ENCODE measurements at regions not wholly inside any gene's neighbourhood (a gene's known extent, or its start where the extent isn't known, plus 50 kb on each side); places are given as distances from the start of the nearest gene placed in this dataset.
"Not testable (repeated sequence)": the region's sequence is repeated elsewhere in the genome, so short reads cannot be mapped to it uniquely, and the experiment has no call there.

DNA sequence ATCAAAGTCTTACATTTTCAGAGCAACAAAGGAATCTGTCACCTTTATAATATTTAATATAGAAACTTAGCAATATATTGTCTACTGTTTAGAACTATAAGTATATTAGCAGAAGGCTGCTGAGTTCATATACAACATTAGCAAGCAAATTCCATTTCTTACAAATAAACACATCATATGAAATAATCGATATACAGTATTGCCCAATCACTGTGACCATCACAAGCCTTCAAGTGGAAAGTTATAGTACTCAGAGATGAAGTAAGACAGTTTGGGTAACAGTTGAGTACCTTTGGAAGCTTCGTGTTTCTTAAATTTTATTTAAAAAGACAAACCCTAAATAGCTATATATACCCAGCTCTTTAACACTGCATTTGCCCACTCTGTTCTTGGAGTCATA lies 135.2 kb upstream of the IRX1 start:
- H3K9me3 ChIP-seq: no peaks in the 10 kb centered on the region

DNA sequence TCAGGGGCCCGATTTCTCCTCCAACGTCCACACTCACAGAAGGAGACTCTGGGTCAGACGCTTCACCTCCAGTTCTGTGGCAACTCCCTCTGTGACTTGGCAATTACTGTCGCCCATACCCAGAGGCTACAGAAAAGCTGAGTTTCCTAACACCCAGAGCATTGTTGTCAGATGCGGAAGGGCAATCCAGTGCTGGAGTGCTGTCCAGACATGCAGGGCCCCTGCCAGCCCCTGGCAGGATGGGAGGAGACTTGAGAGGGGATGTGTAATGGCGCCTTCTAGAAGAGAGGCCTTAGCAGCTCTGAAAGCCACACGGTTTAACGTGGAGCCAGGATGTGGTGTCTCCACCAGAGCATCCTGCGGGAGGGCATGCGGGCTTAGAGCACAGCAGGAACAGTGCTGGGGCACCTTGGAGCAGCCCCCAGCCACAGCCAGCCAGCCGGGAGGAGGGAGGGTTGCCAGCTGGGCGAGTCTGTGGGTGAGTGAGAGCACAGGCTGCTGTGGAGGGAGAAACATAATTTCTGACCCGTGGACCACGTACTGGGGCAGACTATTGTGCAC lies 139.4 kb upstream of the IRX1 start:
- WGBS, 2 donors: 74% methylated on average over 14 of the region's 14 CpGs
- DNase-seq: no peak
- intact Hi-C loops (cut with DNase I): no loop called here
- no peak for TF ChIP-seq POLR2A (IDR thresholded peaks at IDR 0.05)
- TF ChIP-seq, protein P1, sequence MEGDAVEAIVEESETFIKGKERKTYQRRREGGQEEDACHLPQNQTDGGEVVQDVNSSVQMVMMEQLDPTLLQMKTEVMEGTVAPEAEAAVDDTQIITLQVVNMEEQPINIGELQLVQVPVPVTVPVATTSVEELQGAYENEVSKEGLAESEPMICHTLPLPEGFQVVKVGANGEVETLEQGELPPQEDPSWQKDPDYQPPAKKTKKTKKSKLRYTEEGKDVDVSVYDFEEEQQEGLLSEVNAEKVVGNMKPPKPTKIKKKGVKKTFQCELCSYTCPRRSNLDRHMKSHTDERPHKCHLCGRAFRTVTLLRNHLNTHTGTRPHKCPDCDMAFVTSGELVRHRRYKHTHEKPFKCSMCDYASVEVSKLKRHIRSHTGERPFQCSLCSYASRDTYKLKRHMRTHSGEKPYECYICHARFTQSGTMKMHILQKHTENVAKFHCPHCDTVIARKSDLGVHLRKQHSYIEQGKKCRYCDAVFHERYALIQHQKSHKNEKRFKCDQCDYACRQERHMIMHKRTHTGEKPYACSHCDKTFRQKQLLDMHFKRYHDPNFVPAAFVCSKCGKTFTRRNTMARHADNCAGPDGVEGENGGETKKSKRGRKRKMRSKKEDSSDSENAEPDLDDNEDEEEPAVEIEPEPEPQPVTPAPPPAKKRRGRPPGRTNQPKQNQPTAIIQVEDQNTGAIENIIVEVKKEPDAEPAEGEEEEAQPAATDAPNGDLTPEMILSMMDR (IDR thresholded peaks at IDR 0.05): no peak
- H3K27me3 ChIP-seq: no peaks in the 10 kb centered on the region
- no peaks in the 10 kb centered on the region for H3K36me3 ChIP-seq
- H3K9me3 ChIP-seq: no peaks in the 10 kb centered on the region
- H3K27ac ChIP-seq: no peak overlapping the region
- H3K4me1 ChIP-seq: no peaks in the 10 kb centered on the region
- no peak overlapping the region for H3K4me3 ChIP-seq (replicated peaks in 1 of 3)

More for the DNA sequence above, 135.2 kb upstream of the IRX1 start:
- H3K36me3 ChIP-seq: no peaks in the 10 kb centered on the region
- H3K27me3 ChIP-seq: no peaks in the 10 kb centered on the region
- TF ChIP-seq, protein P1 (IDR thresholded peaks at IDR 0.05): no peak
- TF ChIP-seq POLR2A (IDR thresholded peaks at IDR 0.05): no peak
- no peaks in the 10 kb centered on the region for H3K4me1 ChIP-seq
- H3K27ac ChIP-seq: no peak overlapping the region
- 85 to 88% methylated on average over 2 of the region's 2 CpGs for WGBS, 2 donors
- intact Hi-C loops (cut with DNase I): no loop called here
- no peak overlapping the region for H3K4me3 ChIP-seq (replicated peaks in 1 of 3)
- no peak for DNase-seq

DNA sequence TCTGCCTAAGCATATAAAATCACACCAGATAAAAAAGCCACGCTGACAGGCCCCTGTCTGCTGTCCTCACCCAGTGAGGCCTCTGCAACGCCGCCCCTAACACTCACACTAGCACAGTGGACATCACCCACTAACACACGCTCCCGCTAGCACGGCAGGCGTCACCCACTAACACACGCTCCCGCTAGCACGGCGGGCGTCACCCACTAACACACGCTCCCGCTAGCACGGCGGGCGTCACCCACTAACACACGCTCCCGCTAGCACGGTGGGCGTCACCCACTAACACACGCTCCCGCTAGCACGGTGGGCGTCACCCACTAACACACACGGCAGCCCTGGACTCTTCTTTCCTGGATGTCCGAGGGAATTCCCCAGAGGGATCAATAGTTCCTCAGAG lies 141.6 kb upstream of the IRX1 start:
- H3K27me3 ChIP-seq; H3K9me3 ChIP-seq; H3K4me3 ChIP-seq (replicated peaks in 1 of 3); H3K4me1 ChIP-seq; intact Hi-C loops (cut with DNase I); H3K36me3 ChIP-seq; DNase-seq; H3K27ac ChIP-seq: not testable (repeated sequence)
- WGBS, 2 donors: 91 to 93% methylated on average over 27 of the region's 27 CpGs

DNA sequence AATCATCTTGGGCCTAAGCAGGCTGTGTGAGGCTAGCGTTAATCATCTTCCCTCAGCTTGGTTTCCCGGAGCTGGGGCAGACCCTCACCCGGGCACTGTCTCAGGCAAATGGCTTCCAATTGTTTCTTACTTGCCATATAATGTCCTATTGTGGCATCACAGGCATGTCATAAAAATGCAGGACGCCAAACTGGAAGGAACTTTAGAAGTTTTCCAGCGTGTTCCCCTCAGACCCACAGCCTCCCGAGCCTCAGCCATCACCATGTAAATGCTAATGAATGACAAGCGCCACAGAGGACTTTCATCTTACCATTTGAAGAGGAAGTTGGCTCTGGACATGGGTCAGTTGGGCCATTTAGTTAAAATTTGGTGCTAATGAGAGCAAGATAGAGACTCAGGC lies 143.0 kb upstream of the IRX1 start:
- no peaks in the 10 kb centered on the region for H3K27me3 ChIP-seq
- WGBS, 2 donors: 92 to 94% methylated on average over 7 of the region's 7 CpGs
- DNase-seq: no peak
- no peaks in the 10 kb centered on the region for H3K36me3 ChIP-seq
- no peak overlapping the region for H3K4me3 ChIP-seq (replicated peaks in 1 of 3)
- no peaks in the 10 kb centered on the region for H3K9me3 ChIP-seq
- intact Hi-C loops (cut with DNase I): no loop called here
- TF ChIP-seq, protein P1 (IDR thresholded peaks at IDR 0.05): no peak
- no peak for TF ChIP-seq POLR2A (IDR thresholded peaks at IDR 0.05)
- H3K4me1 ChIP-seq: no peaks in the 10 kb centered on the region
- no peak overlapping the region for H3K27ac ChIP-seq

DNA sequence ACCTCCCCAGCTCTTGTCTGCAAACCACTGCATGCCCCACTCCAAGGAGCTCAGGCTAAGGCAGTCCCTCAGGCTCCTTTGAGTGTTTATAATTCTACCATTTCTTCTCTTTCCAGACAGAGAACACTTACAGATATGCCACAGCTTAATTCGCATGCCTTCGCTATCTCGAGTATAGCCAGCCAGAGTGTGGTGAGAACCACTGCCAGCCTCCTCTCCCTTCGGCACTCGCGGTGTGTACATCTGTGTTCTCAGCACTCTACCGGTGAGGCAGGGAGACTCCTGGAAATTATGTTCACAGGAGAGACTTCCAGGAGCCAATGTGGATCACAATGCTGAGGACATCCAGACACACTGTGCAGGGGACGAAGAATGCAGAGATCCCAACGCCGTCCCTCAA lies 143.7 kb upstream of the IRX1 start:
- intact Hi-C loops (cut with DNase I): no loop called here
- Histone ChIP-seq H3K36me3 (no peaks in the 10 kb centered on the region), H3K27ac (no peak overlapping the region), H3K27me3 (no peaks in the 10 kb centered on the region), H3K4me3 (replicated peaks in 1 of 3) (no peak overlapping the region), H3K9me3 (no peaks in the 10 kb centered on the region), H3K4me1 (no peaks in the 10 kb centered on the region)
- WGBS, 2 donors: 94 to 95% methylated on average over 10 of the region's 10 CpGs
- TF ChIP-seq, protein P1 (IDR thresholded peaks at IDR 0.05): no peak
- TF ChIP-seq POLR2A (IDR thresholded peaks at IDR 0.05): no peak
- no peak for DNase-seq

DNA sequence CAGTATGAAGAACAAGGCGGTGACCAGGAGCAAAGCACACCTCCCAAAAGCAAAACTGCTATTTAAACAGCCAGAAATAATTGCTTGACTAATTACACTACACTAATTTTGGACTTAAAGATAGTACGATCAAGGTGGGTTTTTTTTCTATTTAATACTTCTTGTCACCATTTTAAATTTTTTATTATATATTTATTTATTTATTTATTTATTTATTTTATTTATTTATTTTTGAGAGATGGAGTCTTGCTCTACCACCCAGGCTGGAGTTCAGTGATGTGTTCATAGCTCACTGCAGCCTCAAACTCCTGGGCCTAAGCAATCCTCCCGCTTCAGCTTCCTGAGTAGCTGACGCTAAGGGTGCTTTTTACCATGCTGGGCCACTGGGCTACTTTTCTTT lies 146.2 kb upstream of the IRX1 start:
- DNase-seq: no peak
- 83 to 92% methylated on average over 4 of the region's 4 CpGs for WGBS, 2 donors

More for the DNA sequence above, 146.2 kb upstream of the IRX1 start:
- H3K4me3 ChIP-seq (replicated peaks in 1 of 3): no peak overlapping the region
- intact Hi-C loops (cut with DNase I): no loop called here
- no peak for TF ChIP-seq POLR2A (IDR thresholded peaks at IDR 0.05)
- TF ChIP-seq, protein P1 (IDR thresholded peaks at IDR 0.05): no peak
- no peaks in the 10 kb centered on the region for H3K4me1 ChIP-seq
- no peaks in the 10 kb centered on the region for H3K27me3 ChIP-seq
- no peak overlapping the region for H3K27ac ChIP-seq
- H3K9me3 ChIP-seq: no peaks in the 10 kb centered on the region
- no peaks in the 10 kb centered on the region for H3K36me3 ChIP-seq

Data from thyroid gland (tissue), 4 donors.